ENCODE measurements at regions not wholly inside any gene's neighbourhood (a gene's known extent, or its start where the extent isn't known, plus 50 kb on each side); places are given as distances from the start of the nearest gene placed in this dataset.

DNA sequence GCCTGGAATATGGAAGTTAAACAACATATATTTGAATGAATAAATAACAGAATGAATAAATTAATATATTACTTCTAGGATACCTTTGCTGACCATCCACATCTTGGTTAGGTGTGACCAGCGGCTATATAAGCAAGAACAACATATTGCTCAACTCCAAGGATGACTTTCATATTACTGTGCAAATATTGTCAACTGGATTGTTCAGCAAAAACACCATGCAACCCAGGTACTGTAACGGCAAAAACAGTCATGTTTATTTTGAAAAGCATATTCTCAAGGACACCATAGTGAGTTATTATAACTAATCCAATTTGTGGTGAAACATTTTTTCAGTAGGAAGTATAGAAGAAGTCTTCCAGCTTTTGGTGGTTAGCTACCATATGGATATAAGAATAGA is 907.9 kb downstream of the IGSF11 start:
- no peaks in the 10 kb centered on the region for H3K27me3 ChIP-seq (ENCODE audit: control insufficient read depth, insufficient read depth, low read length)
- POLR2A ChIA-PET, result no interaction called here
- TF ChIP-seq, protein P1, sequence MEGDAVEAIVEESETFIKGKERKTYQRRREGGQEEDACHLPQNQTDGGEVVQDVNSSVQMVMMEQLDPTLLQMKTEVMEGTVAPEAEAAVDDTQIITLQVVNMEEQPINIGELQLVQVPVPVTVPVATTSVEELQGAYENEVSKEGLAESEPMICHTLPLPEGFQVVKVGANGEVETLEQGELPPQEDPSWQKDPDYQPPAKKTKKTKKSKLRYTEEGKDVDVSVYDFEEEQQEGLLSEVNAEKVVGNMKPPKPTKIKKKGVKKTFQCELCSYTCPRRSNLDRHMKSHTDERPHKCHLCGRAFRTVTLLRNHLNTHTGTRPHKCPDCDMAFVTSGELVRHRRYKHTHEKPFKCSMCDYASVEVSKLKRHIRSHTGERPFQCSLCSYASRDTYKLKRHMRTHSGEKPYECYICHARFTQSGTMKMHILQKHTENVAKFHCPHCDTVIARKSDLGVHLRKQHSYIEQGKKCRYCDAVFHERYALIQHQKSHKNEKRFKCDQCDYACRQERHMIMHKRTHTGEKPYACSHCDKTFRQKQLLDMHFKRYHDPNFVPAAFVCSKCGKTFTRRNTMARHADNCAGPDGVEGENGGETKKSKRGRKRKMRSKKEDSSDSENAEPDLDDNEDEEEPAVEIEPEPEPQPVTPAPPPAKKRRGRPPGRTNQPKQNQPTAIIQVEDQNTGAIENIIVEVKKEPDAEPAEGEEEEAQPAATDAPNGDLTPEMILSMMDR (IDR thresholded peaks at IDR 0.05; ENCODE audit: low read depth, low read length), result no peak
- H3K27ac ChIP-seq (ENCODE audit: low read depth, low read length), result no peak overlapping the region
- CTCF ChIA-PET, result no interaction called here
- no peak overlapping the region for H3K4me3 ChIP-seq (ENCODE audit: low read depth, low read length)
- no peak for DNase-seq (ENCODE audit: low read depth, low spot score)
- H3K9me3 ChIP-seq (ENCODE audit: control insufficient read depth, insufficient read depth, low read length), result no peaks in the 10 kb centered on the region

GRCh38 chr3:118127992-118128391 is 906.7 kb downstream of the IGSF11 start:
- no peaks in the 10 kb centered on the region for H3K27me3 ChIP-seq (ENCODE audit: control insufficient read depth, insufficient read depth, low read length)
- no peak overlapping the region for H3K4me3 ChIP-seq (ENCODE audit: low read depth, low read length)
- H3K27ac ChIP-seq (ENCODE audit: low read depth, low read length), result no peak overlapping the region
- CTCF ChIA-PET, result interaction anchor here (0.8 kb wide), 1 partner anchor 1357 kb away, joined by 3 read pairs; no protein-coding TSS in a partner anchor
- TF ChIP-seq, protein P1 (IDR thresholded peaks at IDR 0.05; ENCODE audit: low read depth, low read length), result no peak
- no peak for DNase-seq (ENCODE audit: low read depth, low spot score)
- POLR2A ChIA-PET, result no interaction called here
- no peaks in the 10 kb centered on the region for H3K9me3 ChIP-seq (ENCODE audit: control insufficient read depth, insufficient read depth, low read length)

DNA sequence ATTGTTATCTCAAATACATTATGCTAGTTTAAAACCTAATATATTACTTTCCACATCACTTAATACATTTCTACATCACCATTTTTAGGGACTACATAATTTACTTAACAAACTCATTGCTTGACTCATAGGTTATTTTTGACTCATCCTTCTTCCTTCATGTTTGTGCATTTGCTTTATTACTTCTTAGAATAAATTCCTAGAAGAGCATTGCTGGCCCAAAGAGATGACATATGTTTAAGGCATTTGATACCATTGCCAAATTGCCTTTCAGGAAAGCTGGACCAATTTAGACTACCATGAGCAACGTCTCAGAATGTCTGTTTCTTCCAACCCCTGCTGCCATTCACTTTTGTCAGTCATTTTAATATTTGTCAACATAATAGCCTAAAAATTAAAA is 905.8 kb downstream of the IGSF11 start:
- no peak overlapping the region for H3K4me3 ChIP-seq (ENCODE audit: low read depth, low read length)
- H3K27me3 ChIP-seq (ENCODE audit: control insufficient read depth, insufficient read depth, low read length), result no peaks in the 10 kb centered on the region
- POLR2A ChIA-PET, result no interaction called here
- no peaks in the 10 kb centered on the region for H3K9me3 ChIP-seq (ENCODE audit: control insufficient read depth, insufficient read depth, low read length)
- TF ChIP-seq, protein P1 (IDR thresholded peaks at IDR 0.05; ENCODE audit: low read depth, low read length), result no peak
- no peak overlapping the region for H3K27ac ChIP-seq (ENCODE audit: low read depth, low read length)
- CTCF ChIA-PET, result interaction anchor here (0.8 kb wide), 1 partner anchor 1358 kb away, joined by 3 read pairs; no protein-coding TSS in a partner anchor
- peak; percentile 38 for DNase-seq (ENCODE audit: low read depth, low spot score)

DNA sequence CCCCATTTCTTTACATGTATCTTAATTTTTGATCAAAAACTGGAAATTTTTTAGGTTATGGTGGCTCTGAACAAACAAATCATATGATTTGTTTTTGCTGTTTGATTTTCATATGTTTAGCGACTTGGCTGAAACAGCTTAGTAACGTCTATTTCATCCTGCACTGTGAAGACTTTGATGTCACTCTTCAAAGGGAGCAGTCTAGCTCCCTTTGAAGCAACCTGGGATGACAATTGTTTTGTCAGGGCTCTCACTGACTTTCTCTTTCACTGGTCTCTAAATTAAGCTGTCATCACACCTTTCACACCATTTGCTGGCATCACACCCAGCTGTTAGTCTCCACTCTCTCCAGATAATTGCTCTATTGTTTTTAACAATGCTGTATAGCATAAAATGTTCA is 896.9 kb downstream of the IGSF11 start:
- POLR2A ChIA-PET, result no interaction called here
- TF ChIP-seq, protein P1 (IDR thresholded peaks at IDR 0.05; ENCODE audit: low read depth, low read length), result no peak
- no peak for DNase-seq (ENCODE audit: low read depth, low spot score)
- Histone ChIP-seq H3K27ac (ENCODE audit: low read depth, low read length) (no peak overlapping the region), H3K27me3 (ENCODE audit: control insufficient read depth, insufficient read depth, low read length) (no peaks in the 10 kb centered on the region), H3K9me3 (ENCODE audit: control insufficient read depth, insufficient read depth, low read length) (no peaks in the 10 kb centered on the region), H3K4me3 (ENCODE audit: low read depth, low read length) (no peak overlapping the region)
- CTCF ChIA-PET, result no interaction called here

DNA sequence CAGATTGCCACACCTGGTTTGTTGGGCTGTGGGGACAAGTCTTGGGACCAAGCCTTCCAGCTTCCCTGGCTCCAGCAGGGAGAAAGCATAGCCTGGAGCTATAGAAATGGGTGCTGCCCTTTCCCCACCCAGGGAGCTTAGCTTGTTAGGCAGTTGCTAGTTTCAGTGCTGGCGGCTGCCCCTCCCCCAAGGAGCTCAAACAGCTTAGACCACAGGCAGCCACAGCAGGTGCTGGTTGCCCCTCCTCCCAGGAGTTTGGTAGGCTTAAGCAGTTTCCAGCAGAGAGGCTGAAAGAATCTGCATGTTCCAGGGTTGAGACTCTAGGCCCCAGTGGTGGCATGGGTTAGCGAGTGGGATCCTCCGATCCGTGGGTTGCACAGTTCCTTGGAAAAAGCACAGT is 889.7 kb downstream of the IGSF11 start:
- no peaks in the 10 kb centered on the region for H3K27me3 ChIP-seq (ENCODE audit: control insufficient read depth, insufficient read depth, low read length)
- CTCF ChIA-PET, result no interaction called here
- TF ChIP-seq, protein P1 (IDR thresholded peaks at IDR 0.05; ENCODE audit: low read depth, low read length), result no peak
- H3K9me3 ChIP-seq (ENCODE audit: control insufficient read depth, insufficient read depth, low read length), result no peaks in the 10 kb centered on the region
- no peak overlapping the region for H3K4me3 ChIP-seq (ENCODE audit: low read depth, low read length)
- POLR2A ChIA-PET, result no interaction called here
- no peak for DNase-seq (ENCODE audit: low read depth, low spot score)
- H3K27ac ChIP-seq (ENCODE audit: low read depth, low read length), result no peak overlapping the region
